ENCODE measurements at regions not wholly inside any gene's neighbourhood (a gene's known extent, or its start where the extent isn't known, plus 50 kb on each side); places are given as distances from the start of the nearest gene placed in this dataset.
"Not testable (repeated sequence)": the region's sequence is repeated elsewhere in the genome, so short reads cannot be mapped to it uniquely, and the experiment has no call there.

GRCh38 chr10:124149189-124150042, 56.0 kb upstream of the CHST15 start:
- DNase-seq (ENCODE audit: low read depth, low spot score) (no peak), FAIRE-seq (no peak)
- H3K4me1 ChIP-seq (ENCODE audit: control insufficient read depth, extremely low read depth, insufficient read depth, low read length) = peaks cover 23% of the 10 kb centered on the region
- H3K36me3 ChIP-seq (ENCODE audit: control insufficient read depth in 2 of 2, extremely low read depth in 1 of 2, insufficient read depth in 2 of 2, low read length in 2 of 2) = no peaks in the 10 kb centered on the region
- H3K9me1 ChIP-seq (ENCODE audit: control insufficient read depth, extremely low read depth, insufficient read depth, low read length) = no peaks in the 10 kb centered on the region
- dilution Hi-C loops (cut with MboI; ENCODE audit: extremely low pct_ligation_motif_present, low sequenced_read_pairs) = no loop called here
- no peaks in the 10 kb centered on the region for H4K20me1 ChIP-seq (ENCODE audit: control insufficient read depth, extremely low read depth, insufficient read depth, low read length)
- no peaks in the 10 kb centered on the region for H3K79me2 ChIP-seq (ENCODE audit: control insufficient read depth, insufficient read depth, low read length)
- no peak overlapping the region for H3K4me2 ChIP-seq (ENCODE audit: control insufficient read depth, extremely low read depth, insufficient read depth, low read depth, low read length)
- TF ChIP-seq EZH2 (IDR thresholded peaks at IDR 0.05; ENCODE audit: low read length) = no peak
- no peak for TF ChIP-seq CTCF (optimal IDR thresholded peaks at IDR 0.05 in 1 of 3, IDR thresholded peaks at IDR 0.05 in 1 of 3, conservative IDR thresholded peaks at IDR 0.05 in 1 of 3; ENCODE audit: extremely low read depth in 1 of 3, insufficient read depth in 2 of 3, low read length in 3 of 3)
- H3K9me3 ChIP-seq (ENCODE audit: control insufficient read depth, low read depth, low read length) = no peaks in the 10 kb centered on the region
- H3K4me3 ChIP-seq (ENCODE audit: control insufficient read depth in 2 of 3, extremely low read depth in 1 of 3, insufficient read depth in 2 of 3, low read depth in 1 of 3, low read length in 3 of 3) = no peak overlapping the region
- H2AFZ ChIP-seq (ENCODE audit: control insufficient read depth, low read length) = no peak overlapping the region
- H3K27me3 ChIP-seq (ENCODE audit: control insufficient read depth, extremely low read depth, insufficient read depth, low read length) = no peaks in the 10 kb centered on the region
- H3K9ac ChIP-seq (ENCODE audit: control insufficient read depth, extremely low read depth, insufficient read depth, low read length) = no peak overlapping the region
- no peak overlapping the region for H3K27ac ChIP-seq (ENCODE audit: control insufficient read depth, insufficient read depth, low read length)

GRCh38 chr10:124148509-124149188, 55.3 kb upstream of the CHST15 start:
- H2AFZ ChIP-seq (ENCODE audit: control insufficient read depth, low read length); FAIRE-seq; DNase-seq (ENCODE audit: low read depth, low spot score); H3K27me3 ChIP-seq (ENCODE audit: control insufficient read depth, extremely low read depth, insufficient read depth, low read length); H3K36me3 ChIP-seq (ENCODE audit: control insufficient read depth in 2 of 2, extremely low read depth in 1 of 2, insufficient read depth in 2 of 2, low read length in 2 of 2); H3K9me1 ChIP-seq (ENCODE audit: control insufficient read depth, extremely low read depth, insufficient read depth, low read length); H3K27ac ChIP-seq (ENCODE audit: control insufficient read depth, insufficient read depth, low read length); dilution Hi-C loops (cut with MboI; ENCODE audit: extremely low pct_ligation_motif_present, low sequenced_read_pairs); H3K79me2 ChIP-seq (ENCODE audit: control insufficient read depth, insufficient read depth, low read length); H3K4me3 ChIP-seq (ENCODE audit: control insufficient read depth in 2 of 3, extremely low read depth in 1 of 3, insufficient read depth in 2 of 3, low read depth in 1 of 3, low read length in 3 of 3); H3K9me3 ChIP-seq (ENCODE audit: control insufficient read depth, low read depth, low read length); H3K9ac ChIP-seq (ENCODE audit: control insufficient read depth, extremely low read depth, insufficient read depth, low read length); H3K4me2 ChIP-seq (ENCODE audit: control insufficient read depth, extremely low read depth, insufficient read depth, low read depth, low read length); H4K20me1 ChIP-seq (ENCODE audit: control insufficient read depth, extremely low read depth, insufficient read depth, low read length): not testable (repeated sequence)
- peaks cover 21% of the 10 kb centered on the region for H3K4me1 ChIP-seq (ENCODE audit: control insufficient read depth, extremely low read depth, insufficient read depth, low read length)
